HG03196 (cell line): ENCODE measurements at regions not wholly inside any gene's neighbourhood (a gene's known extent, or its start where the extent isn't known, plus 50 kb on each side); places are given as distances from the start of the nearest gene placed in this dataset.

Experiments used
- ATAC-seq: cut with Tn5 transposase; IDR thresholded peaks from one replicate; pipeline ENCODE4 v1.9.1; 2021; ENCODE audit not compliant: unreplicated experiment

DNA sequence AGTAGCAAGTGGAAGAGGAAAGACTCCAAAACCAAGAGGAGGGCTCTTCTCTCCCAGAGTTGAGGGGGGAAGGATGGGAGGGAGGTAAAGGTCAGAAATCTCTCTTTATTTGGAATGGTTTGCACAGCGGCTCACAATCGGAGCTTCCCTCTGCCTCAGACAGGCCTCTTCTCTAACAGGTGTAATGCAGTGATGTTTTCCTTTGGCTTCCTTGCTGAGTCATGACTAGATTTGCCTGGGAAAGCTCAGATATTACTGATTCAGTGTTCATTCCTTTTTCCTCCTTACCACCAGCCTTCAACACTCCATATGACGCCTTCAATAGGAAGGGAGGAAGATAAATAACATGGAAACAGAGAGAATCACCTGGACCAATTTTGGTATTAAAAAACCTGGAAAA lies 136.6 kb downstream of the RNF152 start:
- ATAC-seq = no peak

DNA sequence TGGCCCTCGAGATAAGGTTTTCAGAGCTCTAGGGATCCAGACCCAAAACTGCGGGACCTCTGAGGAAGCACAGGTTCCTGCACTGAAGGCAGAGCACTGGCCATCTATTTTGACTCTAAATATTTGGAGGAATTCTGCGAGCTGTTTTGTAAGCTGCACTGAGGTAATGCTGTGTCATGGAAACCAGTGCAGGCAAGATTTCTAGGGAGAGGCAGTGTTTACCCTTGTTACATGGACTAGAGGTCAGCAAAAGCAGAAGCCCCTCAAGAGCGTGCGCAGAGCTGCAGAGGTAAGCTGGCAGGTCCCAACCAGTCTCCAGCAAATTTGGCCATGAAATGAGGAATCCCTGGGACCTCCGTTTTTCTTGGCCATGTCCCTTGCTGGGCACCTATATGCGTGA lies 137.3 kb downstream of the RNF152 start:
- ATAC-seq = no peak

DNA sequence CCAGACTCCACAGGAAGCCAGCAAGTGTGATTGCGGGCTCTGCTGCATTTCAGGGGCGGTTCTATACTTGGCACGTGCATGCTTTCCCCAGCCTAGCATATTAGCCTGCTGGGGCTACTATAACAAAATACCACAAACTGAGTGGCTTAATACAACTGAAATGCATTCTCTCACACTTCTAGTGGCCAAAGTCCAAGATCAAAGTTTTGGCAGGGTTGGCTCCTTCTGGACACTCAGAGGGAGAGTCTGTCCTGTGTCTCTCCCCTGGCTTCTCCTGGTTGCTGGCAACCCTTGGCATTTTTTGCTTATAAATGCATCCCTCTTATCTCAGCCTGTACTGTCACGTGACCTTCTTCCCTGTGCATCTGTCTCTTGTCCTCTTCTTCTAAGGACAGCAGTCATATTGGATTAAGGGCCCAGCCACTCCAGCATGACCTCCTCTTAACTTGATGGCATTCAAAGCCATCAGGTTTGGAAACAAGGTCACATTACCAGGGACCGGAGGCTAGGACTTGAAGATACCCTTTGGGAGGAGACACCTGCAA lies 138.7 kb downstream of the RNF152 start:
- ATAC-seq = no peak

DNA sequence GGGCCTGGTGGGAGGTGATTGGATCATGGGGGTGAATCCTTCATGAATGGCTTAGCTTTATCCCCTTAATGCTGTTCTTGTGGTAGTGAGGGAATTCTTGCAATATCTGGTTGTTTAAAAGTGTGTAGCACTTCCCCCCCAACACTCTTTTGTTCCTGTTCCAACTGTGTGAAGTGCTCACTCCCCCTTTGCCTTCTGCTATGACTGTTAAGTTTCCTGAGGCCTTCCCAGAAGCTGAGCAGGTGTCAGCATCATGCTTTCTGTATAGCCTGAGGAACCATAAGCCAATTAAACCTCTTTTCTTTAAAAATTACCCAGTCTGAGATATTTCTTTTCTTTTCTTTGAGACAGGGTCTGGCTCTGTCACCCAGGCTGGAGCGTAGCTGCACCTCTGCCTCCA lies 139.4 kb downstream of the RNF152 start:
- no peak for ATAC-seq

DNA sequence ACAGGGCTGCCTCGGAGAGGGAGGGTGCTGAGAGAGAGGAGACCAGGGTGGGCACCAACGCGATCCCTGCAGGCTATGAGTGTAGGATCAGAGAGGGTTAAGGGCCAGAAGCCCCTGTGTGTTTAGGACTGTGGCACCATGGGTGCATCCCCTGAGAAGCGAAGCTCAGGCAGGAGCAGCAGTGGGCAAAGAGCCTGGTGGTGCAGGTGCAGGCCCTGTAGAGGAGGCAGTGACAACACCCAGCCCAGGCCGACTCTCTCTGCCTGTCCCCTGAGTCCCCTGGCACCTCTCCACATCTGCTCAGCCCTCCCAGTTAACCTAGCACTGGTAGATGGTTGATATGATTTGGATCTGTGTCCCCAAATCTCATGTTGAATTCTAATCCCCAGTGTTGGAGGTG lies 139.8 kb downstream of the RNF152 start:
- no peak for ATAC-seq

DNA sequence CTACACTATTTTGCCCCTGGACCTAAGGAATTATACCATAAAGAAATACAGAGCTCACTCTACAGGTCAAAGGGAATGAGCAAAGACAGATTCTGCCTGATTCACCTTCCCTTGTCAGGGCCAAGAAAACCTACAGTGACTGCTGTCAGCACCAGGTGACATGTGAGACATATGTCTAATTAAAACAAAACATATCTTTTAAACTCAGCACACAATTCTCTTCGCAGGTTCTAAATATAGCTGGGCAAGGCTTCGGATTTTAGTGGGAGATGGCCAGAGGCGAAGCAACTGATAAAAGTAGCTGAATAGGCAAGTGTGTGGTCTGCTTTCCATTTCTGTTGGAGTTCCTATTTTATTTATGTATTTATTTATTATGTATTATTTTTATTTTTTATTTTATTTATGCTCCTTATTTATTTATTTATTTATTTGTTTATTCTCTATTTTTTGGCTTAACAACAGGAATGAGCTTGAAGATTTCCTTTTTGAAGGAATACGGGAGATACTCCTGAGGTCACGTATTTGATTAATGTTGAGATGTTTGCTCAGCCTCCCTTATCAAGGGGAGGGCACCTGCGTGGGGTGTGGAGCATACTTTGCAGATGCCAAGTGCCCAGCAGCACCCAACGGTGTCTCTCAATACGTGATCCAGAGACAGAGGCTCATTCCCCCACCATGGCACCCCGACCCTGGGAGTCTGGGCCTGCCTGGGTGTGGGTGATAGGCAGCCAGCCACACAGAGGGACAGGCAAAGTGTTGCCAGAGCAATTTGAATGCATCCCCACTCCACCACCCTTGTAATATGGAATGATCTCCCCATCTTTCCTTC lies 141.8 kb downstream of the RNF152 start:
- no peak for ATAC-seq

DNA sequence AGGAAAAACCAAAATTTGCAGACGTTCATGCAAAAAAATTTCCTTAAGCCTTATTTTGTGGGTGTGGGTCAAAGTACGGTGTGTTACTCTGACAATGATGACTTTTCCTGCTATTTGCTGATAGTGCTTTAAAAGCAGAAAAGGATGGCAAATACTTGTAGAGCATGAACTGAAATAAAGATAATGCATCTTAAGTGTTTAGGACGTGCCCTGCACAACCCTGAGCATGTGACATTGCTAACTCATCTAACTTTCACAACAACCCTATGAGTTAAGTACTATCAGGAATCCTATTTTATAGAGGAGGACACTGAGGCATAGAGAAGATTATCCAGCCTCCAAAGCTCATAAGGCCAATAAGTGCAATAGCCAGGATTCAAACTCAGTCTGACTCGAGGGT lies 143.3 kb downstream of the RNF152 start:
- no peak for ATAC-seq

DNA sequence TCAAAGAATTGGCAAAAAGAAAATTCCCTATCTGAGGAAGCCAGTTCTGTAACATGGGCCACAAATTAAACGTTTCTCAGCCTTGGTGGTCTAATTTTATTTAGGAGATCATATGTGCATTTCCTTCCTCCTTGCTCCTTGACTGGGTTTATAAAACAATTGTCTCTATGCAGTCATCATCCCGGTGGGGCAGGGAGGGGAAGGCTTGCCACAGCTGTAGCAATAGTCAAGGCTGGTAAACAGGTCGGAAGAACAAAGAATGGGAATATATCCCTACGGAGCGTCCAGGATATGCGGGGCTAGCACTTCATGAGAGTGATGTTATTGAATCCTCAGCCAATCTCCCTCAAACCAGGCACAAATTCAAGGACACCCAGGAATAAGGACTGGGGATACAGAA lies 143.8 kb downstream of the RNF152 start:
- no peak for ATAC-seq

DNA sequence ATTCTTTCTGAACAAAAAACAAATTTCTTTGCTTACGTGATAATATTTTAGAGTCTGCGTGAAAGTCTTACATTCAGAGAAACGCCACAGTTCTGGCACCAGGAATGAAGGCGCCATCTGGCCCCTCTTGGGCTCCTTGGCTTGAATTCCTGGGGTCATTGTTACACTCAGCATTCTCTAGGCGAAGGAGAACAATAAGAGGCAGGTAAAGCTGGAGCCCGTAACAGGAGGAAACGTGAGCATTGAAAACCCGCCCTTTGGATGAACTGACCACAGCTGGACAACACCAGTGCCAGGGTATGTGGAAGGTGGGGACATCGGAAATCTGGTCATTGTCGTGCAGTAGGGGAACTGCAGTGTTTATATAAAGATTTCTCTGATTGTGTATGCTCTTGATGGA lies 144.8 kb downstream of the RNF152 start:
- ATAC-seq = no peak

DNA sequence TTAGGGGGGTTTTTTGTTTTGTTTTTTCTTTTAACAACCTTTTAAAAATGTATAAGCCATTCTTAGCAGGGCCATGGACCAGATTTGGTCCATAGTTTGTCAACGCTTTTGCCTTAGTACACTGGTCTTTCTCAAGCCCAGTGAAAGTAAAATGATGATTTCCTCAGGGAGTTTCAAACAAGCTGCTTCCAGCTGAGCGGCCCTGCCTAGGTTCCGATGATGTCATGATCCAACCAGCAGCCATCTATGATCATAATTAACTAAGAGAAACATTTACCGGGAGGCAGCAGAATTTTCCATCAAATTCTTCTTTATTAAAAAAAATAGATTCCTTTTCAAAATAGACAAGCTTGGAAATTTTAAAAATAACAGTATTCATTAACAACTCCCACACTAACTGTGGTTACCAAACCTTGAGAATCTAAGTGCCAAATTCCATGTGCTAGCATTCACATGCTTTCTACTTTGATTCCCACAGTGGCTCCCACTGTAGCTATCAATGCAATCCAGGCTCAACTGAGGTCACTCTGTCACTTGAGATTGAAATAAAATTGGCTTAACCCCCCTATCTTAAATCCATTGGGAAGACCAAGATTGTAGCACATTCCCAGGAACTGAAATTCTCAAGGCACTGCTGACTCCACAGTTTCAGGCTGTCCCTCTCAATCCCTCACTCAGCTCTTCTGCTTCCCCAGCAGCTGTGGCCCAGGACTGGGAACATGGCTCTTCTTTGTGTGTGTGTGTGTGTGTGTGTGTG lies 148.9 kb downstream of the RNF152 start:
- no peak for ATAC-seq

DNA sequence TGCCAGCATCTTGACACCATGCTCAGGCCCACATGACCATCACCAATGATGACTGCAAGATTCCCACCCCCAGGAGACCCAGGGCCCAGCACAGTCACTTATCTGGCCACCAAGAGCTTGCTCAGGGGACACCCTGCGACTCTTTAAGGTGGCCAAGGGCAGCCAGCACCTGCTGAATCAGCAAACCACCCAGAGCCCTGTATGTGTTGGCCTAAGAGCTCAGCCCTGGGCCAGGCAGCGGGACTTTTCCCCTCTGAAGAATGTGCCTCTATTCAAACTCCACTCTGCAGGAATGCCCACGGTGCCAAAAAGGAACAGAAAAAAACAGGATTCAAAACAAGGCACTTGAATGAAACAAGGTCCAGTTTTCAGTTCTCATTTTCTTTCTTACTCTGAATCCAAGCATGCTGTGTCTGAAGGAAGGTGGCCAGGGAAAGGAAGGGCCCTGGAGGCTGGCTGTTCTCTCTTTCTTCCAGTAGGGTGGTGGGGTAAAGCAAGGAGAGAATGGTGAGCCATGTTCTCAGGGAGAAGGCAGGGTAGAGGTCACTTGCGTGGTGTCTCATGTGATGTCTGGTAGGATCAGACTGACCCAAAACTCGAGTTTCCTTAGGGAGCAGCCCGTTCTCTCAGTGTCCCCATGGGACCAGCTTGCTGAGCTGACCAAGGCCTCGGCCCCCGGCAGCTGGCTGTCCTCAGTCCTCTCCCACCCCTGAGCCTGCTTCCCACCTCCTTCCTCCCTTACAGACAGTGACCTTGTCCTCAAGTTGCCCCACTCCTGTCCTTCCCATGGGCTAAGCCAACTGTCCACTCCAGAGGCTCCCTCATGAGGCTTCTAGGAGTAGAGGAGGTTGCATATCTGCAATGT lies 150.0 kb downstream of the RNF152 start:
- ATAC-seq = no peak

DNA sequence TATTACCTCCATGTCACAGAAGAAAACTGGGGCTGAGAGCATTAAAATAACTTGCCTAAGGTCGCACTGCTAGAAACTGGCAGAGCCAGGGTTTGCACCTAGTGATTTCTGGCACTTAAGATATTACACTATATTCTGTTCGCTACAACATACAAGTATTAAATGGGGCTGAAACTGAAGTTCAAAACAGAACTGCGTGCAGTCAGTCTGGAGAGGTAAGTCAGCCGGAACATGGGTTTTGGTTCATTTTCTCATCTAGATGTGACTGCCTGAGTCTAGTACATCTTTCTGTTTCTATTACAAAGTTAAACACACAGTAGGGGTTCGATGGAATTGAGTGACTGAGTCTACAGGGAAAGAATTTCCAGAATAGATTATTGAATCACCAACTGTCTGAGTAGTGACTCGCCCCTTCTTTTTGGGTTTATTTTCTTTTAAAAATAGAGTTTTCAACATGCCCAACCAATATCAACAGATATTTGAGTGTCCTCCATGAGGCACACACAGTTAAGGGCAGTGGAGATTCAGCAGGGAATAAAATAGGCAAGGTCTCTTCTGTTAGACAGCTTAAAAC lies 150.8 kb downstream of the RNF152 start:
- ATAC-seq = no peak

DNA sequence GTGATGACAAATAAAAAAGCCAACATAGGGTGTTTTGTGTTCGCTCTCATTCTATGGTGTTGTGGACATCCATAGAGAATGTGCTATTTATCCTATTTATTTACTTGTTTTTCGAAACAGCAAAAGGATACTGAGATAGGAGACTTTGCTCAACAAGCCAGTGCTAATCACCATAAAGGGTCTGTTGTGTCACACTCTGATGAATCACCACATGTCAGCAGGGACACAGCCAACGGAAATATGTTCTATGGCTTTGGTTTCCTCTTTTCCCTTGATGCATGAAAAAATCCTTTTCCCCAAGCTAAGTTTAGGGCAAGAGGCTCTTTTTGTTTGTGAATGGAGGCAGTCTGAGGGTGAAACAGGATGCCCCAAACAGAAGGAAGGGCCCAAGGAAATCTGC lies 154.3 kb downstream of the RNF152 start:
- no peak for ATAC-seq

DNA sequence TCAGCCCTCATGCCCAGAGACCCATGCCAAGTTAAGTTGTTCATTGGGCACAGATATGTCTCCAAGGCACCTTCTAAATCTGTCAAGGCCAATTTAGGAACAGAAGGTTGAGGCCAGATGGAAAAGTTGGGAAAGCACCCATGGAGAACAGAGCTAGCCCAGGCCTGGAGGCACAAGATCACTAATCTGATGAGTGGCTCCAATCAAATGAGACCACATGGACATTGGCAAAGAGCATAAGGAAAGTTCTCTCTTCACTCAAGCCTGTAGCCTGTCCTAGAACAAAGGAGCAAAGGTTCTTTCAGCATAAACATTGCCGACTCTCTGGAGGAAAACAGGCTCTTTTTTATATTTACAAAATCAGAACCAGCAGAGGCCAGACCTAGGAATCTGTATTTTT lies 154.8 kb downstream of the RNF152 start:
- ATAC-seq = no peak

DNA sequence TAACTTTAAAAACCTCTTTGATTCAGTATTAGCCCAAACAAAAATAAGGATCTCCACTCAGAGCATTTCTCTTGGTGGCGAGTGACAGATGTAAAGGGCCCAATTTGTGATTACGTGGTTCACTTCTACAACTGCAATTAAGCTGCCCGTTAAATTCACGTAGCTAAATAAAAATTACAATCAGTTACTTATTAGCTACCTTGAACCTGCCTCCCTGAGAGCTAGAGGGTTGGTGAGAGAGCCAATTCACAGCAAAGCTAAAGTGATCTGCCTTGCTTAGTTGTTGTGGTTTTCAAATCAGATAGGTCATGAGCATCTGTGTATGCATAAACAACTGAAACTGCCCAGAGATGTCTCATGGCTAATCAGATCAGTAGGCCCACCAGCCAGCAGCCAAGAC lies 156.7 kb downstream of the RNF152 start:
- ATAC-seq = no peak

DNA sequence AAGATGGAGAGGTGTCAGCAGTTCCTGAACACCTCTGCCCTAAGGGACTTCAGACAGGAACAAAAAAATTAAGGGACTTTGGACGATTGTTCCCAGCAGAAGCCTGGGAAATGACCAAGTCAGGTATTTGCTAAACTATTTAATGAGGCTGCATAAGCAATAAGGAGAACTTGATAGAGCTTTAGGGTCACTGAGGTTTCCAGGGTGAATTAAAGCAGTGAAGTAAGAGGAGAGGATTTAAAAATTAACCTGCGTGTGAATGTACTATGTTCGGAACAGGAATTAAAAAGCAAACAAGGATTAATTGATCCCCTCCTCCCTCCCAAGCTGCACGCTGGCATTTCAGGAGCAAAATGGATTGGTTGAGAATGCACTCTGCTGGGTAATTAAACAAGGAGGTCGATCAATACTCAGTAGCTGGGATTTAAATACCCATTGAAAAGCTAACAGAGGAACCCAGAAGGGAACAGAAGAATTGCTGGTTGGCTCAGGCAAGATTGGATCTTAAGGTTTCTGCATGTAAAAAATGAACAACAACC lies 157.2 kb downstream of the RNF152 start:
- ATAC-seq = no peak

DNA sequence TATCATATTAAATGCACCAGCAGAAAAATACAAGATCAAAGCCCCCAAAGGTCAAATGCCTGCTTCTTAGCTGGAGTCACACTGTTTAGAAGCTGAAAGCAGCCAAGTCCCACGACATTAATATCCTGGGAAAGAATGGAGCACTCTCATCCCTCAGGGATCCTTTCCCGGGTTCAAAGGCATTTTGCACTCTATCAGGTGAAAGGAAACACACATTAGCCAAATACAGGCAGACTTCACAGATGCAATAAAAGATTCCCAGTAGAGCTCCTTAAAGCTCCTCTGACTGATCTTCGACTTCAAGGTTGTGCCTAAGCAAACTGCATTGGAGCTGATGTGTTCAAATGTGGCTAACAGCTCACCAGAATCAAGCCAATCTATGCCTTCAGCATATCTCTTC lies 158.4 kb downstream of the RNF152 start:
- ATAC-seq = no peak

DNA sequence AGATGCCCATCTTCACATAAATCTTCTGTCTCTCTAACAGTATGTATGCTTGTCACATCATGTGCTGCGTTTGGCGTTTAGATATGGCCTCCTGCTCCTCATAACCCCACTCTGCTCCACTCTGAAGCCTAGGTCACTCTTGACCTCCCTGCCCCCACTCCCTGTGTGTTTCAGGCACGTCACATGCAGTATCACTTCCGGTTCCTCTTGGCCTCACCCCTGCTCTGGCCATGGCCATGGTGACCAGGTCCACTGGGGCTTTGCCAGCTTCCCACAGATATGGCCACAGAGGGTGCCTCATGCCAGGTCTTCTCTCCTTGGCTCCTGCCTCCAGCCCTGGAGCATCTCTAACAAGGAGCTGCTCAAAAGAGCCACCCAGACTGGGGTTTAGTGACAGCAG lies 160.0 kb downstream of the RNF152 start:
- ATAC-seq = no peak

DNA sequence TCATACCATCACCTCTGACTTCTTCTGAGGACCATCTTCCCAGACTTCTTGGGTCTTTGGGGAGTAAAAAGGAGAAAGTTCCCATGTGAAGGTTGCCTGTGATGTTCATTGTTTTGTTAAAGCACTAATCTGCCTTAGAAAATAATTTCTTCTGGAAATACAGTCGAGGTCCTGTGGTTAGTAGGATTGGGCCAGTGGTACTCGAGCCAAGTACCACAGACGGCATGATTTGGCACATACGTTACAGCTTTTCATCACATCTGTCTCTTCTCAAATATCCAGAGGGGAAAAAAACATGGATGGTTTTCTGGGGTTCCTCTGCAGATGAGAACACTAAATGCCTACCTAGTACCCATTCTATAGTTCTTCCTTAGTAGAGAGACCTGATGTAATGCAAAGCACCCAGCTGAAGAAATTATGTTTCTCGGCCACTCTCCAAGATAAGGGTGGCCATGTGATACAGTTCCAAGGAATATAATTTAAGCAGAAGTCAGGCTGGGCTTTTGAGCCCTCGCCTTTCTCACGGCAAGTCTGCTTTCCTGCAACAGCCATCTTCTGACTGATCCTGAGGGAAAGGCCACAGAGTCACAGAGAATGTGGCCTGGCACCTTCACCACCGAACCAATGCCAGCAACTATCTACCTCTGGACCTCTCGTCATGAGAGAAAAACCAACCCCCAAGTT lies 161.0 kb downstream of the RNF152 start:
- ATAC-seq = no peak

DNA sequence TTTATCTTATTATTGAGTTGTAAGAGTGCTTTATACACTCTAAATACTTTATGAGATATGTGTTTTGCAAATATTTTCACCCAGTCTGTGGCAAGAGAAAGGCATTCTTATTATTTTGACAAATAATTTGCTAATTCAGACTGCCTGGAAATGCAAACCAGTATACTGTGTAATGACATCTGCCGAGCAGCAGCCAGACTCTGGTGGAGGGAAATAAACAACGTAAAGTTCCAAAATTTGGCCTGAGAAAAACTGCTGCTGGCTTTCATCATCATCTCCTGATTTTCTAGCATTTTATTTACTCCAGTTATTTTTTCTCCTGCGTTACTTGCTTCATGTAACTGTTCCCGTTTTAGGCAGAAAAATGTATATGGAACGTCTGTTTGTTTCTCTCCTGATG lies 161.6 kb downstream of the RNF152 start:
- ATAC-seq = no peak
